Sigmoid colon (tissue), 4 donors: ENCODE measurements at regions not wholly inside any gene's neighbourhood (a gene's known extent, or its start where the extent isn't known, plus 50 kb on each side); places are given as distances from the start of the nearest gene placed in this dataset.

ENCODE experiments used
- CTCF ChIP-seq, 4 experiments: fragments of 450-650 bp in 3 of 4; fragments of 200-600 bp in 1 of 4; IDR thresholded peaks; one replicate each; pipeline ENCODE4 v1.5.1; 2016 to 2019; ENCODE audit warnings: antibody characterized with exemption in 4 of 4, mild to moderate bottlenecking in 3 of 4, moderate library complexity in 2 of 4
- EP300 ChIP-seq, 4 donors: sonication (generic); formaldehyde crosslinking; IDR thresholded peaks; one replicate each; pipeline ENCODE4 v1.6.1; 2017; ENCODE audit warnings: antibody characterized with exemption in 4 of 4

GRCh38 chr7:42549866-42550485 is 313.0 kb upstream of the GLI3 start:
- TF ChIP-seq CTCF (IDR thresholded peaks at IDR 0.05): no peak
- no peak for TF ChIP-seq EP300 (IDR thresholded peaks at IDR 0.05)
